WTC11 (cell line): ENCODE measurements at regions not wholly inside any gene's neighbourhood (a gene's known extent, or its start where the extent isn't known, plus 50 kb on each side); places are given as distances from the start of the nearest gene placed in this dataset.

Experiments
- ATAC-seq: fragments of 200-7000 bp; cut with Tn5 transposase; 2 replicates; pipeline ENCODE4 v1.10.0; 2021; ENCODE audit warnings: mild to moderate bottlenecking, moderate library complexity
- CTCF ChIA-PET: fragments of 300-600 bp; sonication (Branson Sonifier 250); formaldehyde crosslinking; loops from one replicate; lab custom pipeline; 2021; ENCODE audit warnings: antibody characterized with exemption; lab: Charles Lee
- POLR2A ChIA-PET: fragments of 350-600 bp; sonication (Branson Sonifier 250); formaldehyde crosslinking; loops from one replicate; lab custom pipeline; 2021; ENCODE audit warnings: antibody characterized with exemption; lab: Charles Lee
- DNase-seq: peaks from one replicate; pipeline ENCODE4 v3.0.0; 2021; ENCODE audit warnings: low spot score
- H3K27ac Mint-ChIP-seq: 2 replicates; pipeline ENCODE4 v1.8.0; 2021; ENCODE audit warnings: mixed read lengths
- H3K27me3 Mint-ChIP-seq: 2 replicates; pipeline ENCODE4 v1.8.0; 2021; ENCODE audit warnings: low read depth, mild to moderate bottlenecking, moderate library complexity, mixed read lengths
- H3K36me3 Mint-ChIP-seq: 2 replicates; pipeline ENCODE4 v1.8.0; 2021; ENCODE audit warnings: mixed read lengths
- H3K4me1 Mint-ChIP-seq: 2 replicates; pipeline ENCODE4 v1.8.0; 2022; ENCODE audit warnings: mixed read lengths
- H3K4me3 Mint-ChIP-seq: 2 replicates; pipeline ENCODE4 v1.8.0; 2021; ENCODE audit warnings: mild to moderate bottlenecking, moderate library complexity, mixed read lengths
- H3K9me3 Mint-ChIP-seq: 2 replicates; pipeline ENCODE4 v1.8.0; 2021; ENCODE audit warnings: mixed read lengths
- AFF4 ChIP-seq: sonication (generic); formaldehyde crosslinking; IDR thresholded peaks from 2 replicates; pipeline ENCODE4 v1.8.1; 2023; ENCODE audit warnings: mild to moderate bottlenecking, missing genetic modification reagents, borderline replicate concordance
- AR ChIP-seq: fragments of 250-450 bp; sonication (Bioruptor Pico); IDR thresholded peaks from 2 replicates; pipeline ENCODE4 v1.9.0; 2021; ENCODE audit warnings: mild to moderate bottlenecking
- ATF1 ChIP-seq: sonication (generic); formaldehyde crosslinking; IDR thresholded peaks from 2 replicates; pipeline ENCODE4 v1.8.1; 2023; ENCODE audit warnings: mild to moderate bottlenecking, moderate library complexity, missing genetic modification reagents
- ATF3 ChIP-seq: sonication (generic); formaldehyde crosslinking; conservative IDR thresholded peaks from 2 replicates; pipeline ENCODE4 v1.8.1; 2022; ENCODE audit warnings: mild to moderate bottlenecking, missing genetic modification reagents
- CDX4 ChIP-seq: fragments of 250-450 bp; sonication (Bioruptor Pico); IDR thresholded peaks from 2 replicates; pipeline ENCODE4 v1.9.0; 2021; ENCODE audit warnings: moderate library complexity, mild to moderate bottlenecking, inconsistent platforms, borderline replicate concordance
- CREM ChIP-seq: sonication (generic); formaldehyde crosslinking; IDR thresholded peaks from 2 replicates; pipeline ENCODE4 v1.8.1; 2022; ENCODE audit warnings: mild to moderate bottlenecking, missing genetic modification reagents, moderate library complexity
- CTCF ChIP-seq: fragments of 200-600 bp; IDR thresholded peaks from 2 replicates; pipeline ENCODE4 v1.8.0; 2022; ENCODE audit warnings: antibody characterized with exemption
- FOXP1 ChIP-seq: sonication (generic); formaldehyde crosslinking; IDR thresholded peaks from 2 replicates; pipeline ENCODE4 v1.8.0; 2022; ENCODE audit warnings: missing genetic modification reagents, mild to moderate bottlenecking, moderate library complexity, borderline replicate concordance
- FOXP4 ChIP-seq: sonication (generic); formaldehyde crosslinking; IDR thresholded peaks from 2 replicates; pipeline ENCODE4 v1.8.0; 2022; ENCODE audit warnings: mild to moderate bottlenecking, missing genetic modification reagents
- HMGXB4 ChIP-seq: sonication (generic); formaldehyde crosslinking; IDR thresholded peaks from 2 replicates; pipeline ENCODE4 v1.8.1; 2023; ENCODE audit warnings: mild to moderate bottlenecking, moderate library complexity, missing genetic modification reagents
- MYBL2 ChIP-seq: sonication (generic); formaldehyde crosslinking; IDR thresholded peaks from 2 replicates; pipeline ENCODE4 v1.8.1; 2023; ENCODE audit warnings: mild to moderate bottlenecking, moderate library complexity, missing genetic modification reagents
- NFE2L1 ChIP-seq: sonication (generic); formaldehyde crosslinking; IDR thresholded peaks from 2 replicates; pipeline ENCODE4 v1.8.1; 2023; ENCODE audit warnings: missing genetic modification reagents
- NFYB ChIP-seq: sonication (generic); formaldehyde crosslinking; conservative IDR thresholded peaks from 2 replicates; pipeline ENCODE4 v1.8.0; 2022; ENCODE audit warnings: low read depth, missing genetic modification reagents
- SOX15 ChIP-seq: fragments of 250-450 bp; sonication (Bioruptor Pico); IDR thresholded peaks from 2 replicates; pipeline ENCODE4 v1.9.0; 2021; ENCODE audit warnings: mild to moderate bottlenecking
- ZNF219 ChIP-seq: sonication (generic); formaldehyde crosslinking; IDR thresholded peaks from 2 replicates; pipeline ENCODE4 v1.8.0; 2023; ENCODE audit warnings: missing genetic modification reagents, mild to moderate bottlenecking, borderline replicate concordance

GRCh38 chr7:67866812-67867211, 870.2 kb downstream of the TYW1 start (continued):
- TF ChIP-seq AFF4 (CRISPR knock-in tag) (no peak), NFE2L1 (CRISPR knock-in tag) (no peak), NFYB (CRISPR knock-in tag) (no peak)

- Mint-ChIP-seq H3K27me3 (no peaks in the 10 kb centered on the region; the same call in 1 of the 2 replicates), H3K36me3 (no peaks in the 10 kb centered on the region), H3K4me3 (no peak overlapping the region), H3K4me1 (peaks cover 4% of the 10 kb centered on the region; the same call in 1 of the 2 replicates), H3K27ac (no peak overlapping the region), H3K9me3 (peaks cover 16% of the 10 kb centered on the region)
- DNase-seq (no peak), ATAC-seq (no peak)
- ChIA-PET POLR2A (no interaction called here), CTCF (no interaction called here)
- no peak for TF ChIP-seq CREM (CRISPR knock-in tag)
- no peak for TF ChIP-seq ATF3 (CRISPR knock-in tag)
- no peak for TF ChIP-seq HMGXB4
- TF ChIP-seq MYBL2 = no peak
- TF ChIP-seq ZNF219 (CRISPR knock-in tag) = no peak
- no peak for TF ChIP-seq CDX4 (CRISPR knock-in tag)
- no peak for TF ChIP-seq CTCF
- TF ChIP-seq FOXP1 (CRISPR knock-in tag) = no peak
- TF ChIP-seq ATF1 (CRISPR knock-in tag) = no peak
- no peak for TF ChIP-seq SOX15
- TF ChIP-seq FOXP4 (CRISPR knock-in tag) = no peak
- no peak for TF ChIP-seq AR (CRISPR knock-in tag)
Measured at GRCh38 chr7:67870396-67870795, 873.8 kb downstream of the TYW1 start.
